HepG2 (cell line): ENCODE measurements at regions not wholly inside any gene's neighbourhood (a gene's known extent, or its start where the extent isn't known, plus 50 kb on each side); places are given as distances from the start of the nearest gene placed in this dataset.

Source experiments
- ATAC-seq: fragments of 200-7000 bp; cut with Tn5 transposase; 3 replicates; pipeline ENCODE4 v1.9.1; 2020; ENCODE audit warnings: mild to moderate bottlenecking, moderate library complexity
- BruUV-seq: library from RNA; stranded (reverse); fragments of 400-500 nt; replicated peaks from 2 replicates; lab custom pipeline; 2021; lab: Mats Ljungman, UMichigan
- CTCF ChIA-PET: fragments of 300-600 bp; formaldehyde crosslinking; extraction: SDS; loops from one replicate; lab custom pipeline; 2021; ENCODE audit warnings: low total read pairs, inconsistent platforms, low intra/inter-chr PET ratio; lab: Yijun Ruan, JAX
- POLR2A ChIA-PET: fragments of 350-600 bp; sonication (Branson Sonifier 250); formaldehyde crosslinking; loops from one replicate; lab custom pipeline; 2020; ENCODE audit warnings: antibody characterized with exemption, inconsistent platforms; lab: Yijun Ruan, JAX
- DNase-seq: peaks from one replicate; pipeline ENCODE4 v3.0.0-alpha.2; 2015; ENCODE audit warnings: low spot score
- FAIRE-seq: peaks from 3 replicates; lab custom pipeline; 2011; peaks lifted over from hg19 to GRCh38; lab: Jason Lieb, UNC
- H2AFZ ChIP-seq: one replicate; pipeline ENCODE4 v1.6.1; 2011; ENCODE audit warnings: low read length, inconsistent platforms
- H3K27ac ChIP-seq: fragments of 300-600 bp; 3 replicates; pipeline ENCODE4 v1.8.0; 2011; ENCODE audit warnings: mixed run types, mild to moderate bottlenecking, mixed read lengths, low read length, inconsistent platforms; ENCODE audit not compliant: insufficient read depth; ENCODE audit errors: extremely low read length
- H3K27me3 ChIP-seq, 2 experiments: fragments of 200-600 bp in 1 of 2; 2 replicates in 1 of 2; 3 replicates in 1 of 2; pipeline versions ENCODE4 v1.6.0 to v1.8.0; 2011; ENCODE audit warnings: low read length in 2 of 2, mild to moderate bottlenecking in 2 of 2, moderate library complexity in 2 of 2, inconsistent platforms in 1 of 2; ENCODE audit not compliant: insufficient read depth in 2 of 2, control insufficient read depth in 1 of 2
- H3K36me3 ChIP-seq, 2 experiments: fragments of 200-600 bp in 1 of 2; replicated peaks in 1 of 2; 2 replicates in 1 of 2; 3 replicates in 1 of 2; pipeline versions ENCODE4 v1.5.1 to v1.8.0; 2011; ENCODE audit warnings: low read length in 2 of 2, inconsistent platforms in 1 of 2; ENCODE audit not compliant: insufficient read depth in 2 of 2, control insufficient read depth in 1 of 2
- H3K4me1 ChIP-seq: 2 replicates; pipeline ENCODE4 v1.5.1; 2012; ENCODE audit warnings: low read length, inconsistent platforms; ENCODE audit not compliant: insufficient read depth
- H3K4me2 ChIP-seq: 2 replicates; pipeline ENCODE4 v1.6.0; 2011; ENCODE audit warnings: low read depth, low read length, inconsistent platforms
- H3K4me3 ChIP-seq, 3 experiments: fragments of 200-600 bp in 1 of 3; sonication (generic), shearing (Covaris generic) in 1 of 3; replicated peaks in 1 of 3; 2 replicates each; pipeline ENCODE4 v1.5.1; 2011 to 2016; ENCODE audit warnings: low read length in 3 of 3, inconsistent platforms in 2 of 3, low read depth in 2 of 3, mild to moderate bottlenecking in 2 of 3, control low read depth in 1 of 3, mixed read lengths in 1 of 3; ENCODE audit not compliant: insufficient read depth in 1 of 3
- H3K79me2 ChIP-seq: one replicate; pipeline ENCODE4 v1.6.1; 2011; ENCODE audit warnings: low read length, inconsistent platforms; ENCODE audit not compliant: insufficient read depth
- H3K9ac ChIP-seq: 2 replicates; pipeline ENCODE4 v1.6.0; 2011; ENCODE audit warnings: mild to moderate bottlenecking, low read depth, low read length, inconsistent platforms; ENCODE audit not compliant: insufficient read depth
- H3K9me3 ChIP-seq: 2 replicates; pipeline ENCODE4 v1.5.1; 2012; ENCODE audit warnings: mild to moderate bottlenecking, low read length
- H4K20me1 ChIP-seq: 2 replicates; pipeline ENCODE4 v1.6.0; 2011; ENCODE audit warnings: inconsistent platforms, mild to moderate bottlenecking, low read length, moderate library complexity; ENCODE audit not compliant: insufficient read depth
- PITX1 ChIP-seq: sonication (generic); formaldehyde crosslinking; IDR thresholded peaks from 2 replicates; pipeline ENCODE4 v1.5.1; 2020; ENCODE audit warnings: mild to moderate bottlenecking, missing genetic modification reagents
- RARA ChIP-seq: IDR thresholded peaks from 2 replicates; pipeline ENCODE4 v1.6.1; 2016; ENCODE audit warnings: missing genetic modification reagents, missing compliant biosample characterization
- ZBTB20 ChIP-seq: sonication (generic); formaldehyde crosslinking; IDR thresholded peaks from 2 replicates; pipeline ENCODE4 v1.8.1; 2023; ENCODE audit warnings: missing genetic modification reagents, low read depth, mild to moderate bottlenecking, borderline replicate concordance
- ZNF431 ChIP-seq: sonication (generic); formaldehyde crosslinking; IDR thresholded peaks from 2 replicates; pipeline ENCODE4 v1.9.0; 2022; ENCODE audit warnings: missing genetic modification reagents, low read depth, mild to moderate bottlenecking, borderline replicate concordance
- WGBS: methylation state at CpG from one replicate; pipeline ENCODE4 v1.1.6; 2017; ENCODE audit warnings: low lambda C conversion rate; 5-methylcytosine and 5-hydroxymethylcytosine counted together
- in situ Hi-C: cut with HindIII; loops from 2 replicates; pipeline ENCODE4 v1.10.0; 2017; ENCODE audit warnings: low pct_unique_long_range_greater_than_20kb; ENCODE audit not compliant: extremely low pct_ligation_motif_present
- intact Hi-C: fragments of 100-400 bp; cut with micrococcal nuclease; formaldehyde crosslinking; loops from one replicate; pipeline ENCODE4 v1.10.0; 2022; ENCODE audit not compliant: unreplicated experiment
- TF ChIP-seq, protein P1 (sequence below): sonication (generic); formaldehyde crosslinking; IDR thresholded peaks from 2 replicates; pipeline ENCODE4 v1.5.0; 2020; ENCODE audit warnings: mild to moderate bottlenecking, low read depth, missing genetic modification reagents, borderline replicate concordance
- TF ChIP-seq, protein P2 (sequence below), 2 experiments: sonication (generic) in 1 of 2; formaldehyde crosslinking in 1 of 2; IDR thresholded peaks; 2 replicates each; pipeline versions ENCODE4 v1.4.0 to v1.6.1; 2016 to 2020; ENCODE audit warnings: borderline replicate concordance in 1 of 2, low read depth in 1 of 2, mild to moderate bottlenecking in 1 of 2, missing genetic modification reagents in 1 of 2
- TF ChIP-seq, protein P3 (sequence below): sonication (generic); formaldehyde crosslinking; conservative IDR thresholded peaks from 2 replicates; pipeline ENCODE4 v1.8.0; 2022; ENCODE audit warnings: low read depth, missing genetic modification reagents
- TF ChIP-seq, protein P4 (sequence below): sonication (generic); formaldehyde crosslinking; IDR thresholded peaks from 2 replicates; pipeline ENCODE4 v1.4.0; 2020; ENCODE audit warnings: missing genetic modification reagents; ENCODE audit errors: not compliant biosample characterization
- TF ChIP-seq, protein P5 (sequence below): sonication (generic); formaldehyde crosslinking; IDR thresholded peaks from 2 replicates; pipeline ENCODE4 v1.4.0; 2020; ENCODE audit warnings: missing genetic modification reagents, borderline replicate concordance

DNA sequence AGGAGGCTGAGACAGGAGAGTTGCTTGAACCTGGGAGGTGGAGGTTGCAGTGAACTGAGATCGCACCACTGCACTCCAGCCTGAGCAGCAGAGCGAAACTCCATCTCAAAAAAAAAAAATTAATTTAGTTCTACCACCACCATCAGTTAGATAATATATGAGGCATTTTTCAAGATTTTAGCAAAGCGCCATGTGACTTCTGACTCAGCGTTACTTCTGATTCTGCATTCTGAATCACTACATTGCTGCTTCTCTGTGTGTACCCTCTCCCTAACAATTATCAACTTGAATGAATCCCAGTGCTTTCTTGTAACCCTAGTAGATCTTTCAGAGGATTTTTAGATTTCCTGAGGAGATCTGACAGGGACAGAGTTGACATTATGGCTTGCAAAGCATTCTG lies 176.8 kb upstream of the SORCS1 start:
- FAIRE-seq (no peak), DNase-seq (no peak), ATAC-seq (no peak)
- Histone ChIP-seq H3K27ac (no peak overlapping the region), H3K79me2 (no peaks in the 10 kb centered on the region), H3K27me3 (no peaks in the 10 kb centered on the region; a peak in 1 of 5 replicates), H3K4me2 (no peak overlapping the region), H3K9ac (no peak overlapping the region), H2AFZ (no peak overlapping the region), H3K9me3 (peaks cover 87% of the 10 kb centered on the region), H3K36me3 (no peaks in the 10 kb centered on the region), H3K4me3 (no peak overlapping the region), H4K20me1 (no peaks in the 10 kb centered on the region), H3K4me1 (no peaks in the 10 kb centered on the region)
- CTCF ChIA-PET = no interaction called here
- WGBS = 64% methylated on average over 4 of the region's 4 CpGs
- POLR2A ChIA-PET = no interaction called here
- no TSS peak for BruUV-seq
- intact Hi-C loops = no loop called here
- in situ Hi-C loops = no loop called here
- TF ChIP-seq ZBTB20 (CRISPR knock-in tag) (no peak), PITX1 (CRISPR knock-in tag) (no peak), RARA (CRISPR knock-in tag) (no peak), ZNF431 (no peak)
- TF ChIP-seq, protein P1, sequence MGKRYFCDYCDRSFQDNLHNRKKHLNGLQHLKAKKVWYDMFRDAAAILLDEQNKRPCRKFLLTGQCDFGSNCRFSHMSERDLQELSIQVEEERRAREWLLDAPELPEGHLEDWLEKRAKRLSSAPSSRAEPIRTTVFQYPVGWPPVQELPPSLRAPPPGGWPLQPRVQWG (CRISPR knock-in tag) = no peak
- TF ChIP-seq, protein P2, sequence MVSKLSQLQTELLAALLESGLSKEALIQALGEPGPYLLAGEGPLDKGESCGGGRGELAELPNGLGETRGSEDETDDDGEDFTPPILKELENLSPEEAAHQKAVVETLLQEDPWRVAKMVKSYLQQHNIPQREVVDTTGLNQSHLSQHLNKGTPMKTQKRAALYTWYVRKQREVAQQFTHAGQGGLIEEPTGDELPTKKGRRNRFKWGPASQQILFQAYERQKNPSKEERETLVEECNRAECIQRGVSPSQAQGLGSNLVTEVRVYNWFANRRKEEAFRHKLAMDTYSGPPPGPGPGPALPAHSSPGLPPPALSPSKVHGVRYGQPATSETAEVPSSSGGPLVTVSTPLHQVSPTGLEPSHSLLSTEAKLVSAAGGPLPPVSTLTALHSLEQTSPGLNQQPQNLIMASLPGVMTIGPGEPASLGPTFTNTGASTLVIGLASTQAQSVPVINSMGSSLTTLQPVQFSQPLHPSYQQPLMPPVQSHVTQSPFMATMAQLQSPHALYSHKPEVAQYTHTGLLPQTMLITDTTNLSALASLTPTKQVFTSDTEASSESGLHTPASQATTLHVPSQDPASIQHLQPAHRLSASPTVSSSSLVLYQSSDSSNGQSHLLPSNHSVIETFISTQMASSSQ (IDR thresholded peaks at IDR 0.05; ENCODE audit: low read depth) = no peak
- TF ChIP-seq, protein P2 (CRISPR knock-in tag; IDR thresholded peaks at IDR 0.05; ENCODE audit: borderline replicate concordance) = no peak
- TF ChIP-seq, protein P3, sequence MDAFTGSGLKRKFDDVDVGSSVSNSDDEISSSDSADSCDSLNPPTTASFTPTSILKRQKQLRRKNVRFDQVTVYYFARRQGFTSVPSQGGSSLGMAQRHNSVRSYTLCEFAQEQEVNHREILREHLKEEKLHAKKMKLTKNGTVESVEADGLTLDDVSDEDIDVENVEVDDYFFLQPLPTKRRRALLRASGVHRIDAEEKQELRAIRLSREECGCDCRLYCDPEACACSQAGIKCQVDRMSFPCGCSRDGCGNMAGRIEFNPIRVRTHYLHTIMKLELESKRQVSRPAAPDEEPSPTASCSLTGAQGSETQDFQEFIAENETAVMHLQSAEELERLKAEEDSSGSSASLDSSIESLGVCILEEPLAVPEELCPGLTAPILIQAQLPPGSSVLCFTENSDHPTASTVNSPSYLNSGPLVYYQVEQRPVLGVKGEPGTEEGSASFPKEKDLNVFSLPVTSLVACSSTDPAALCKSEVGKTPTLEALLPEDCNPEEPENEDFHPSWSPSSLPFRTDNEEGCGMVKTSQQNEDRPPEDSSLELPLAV (CRISPR knock-in tag) = no peak
- TF ChIP-seq, protein P4, sequence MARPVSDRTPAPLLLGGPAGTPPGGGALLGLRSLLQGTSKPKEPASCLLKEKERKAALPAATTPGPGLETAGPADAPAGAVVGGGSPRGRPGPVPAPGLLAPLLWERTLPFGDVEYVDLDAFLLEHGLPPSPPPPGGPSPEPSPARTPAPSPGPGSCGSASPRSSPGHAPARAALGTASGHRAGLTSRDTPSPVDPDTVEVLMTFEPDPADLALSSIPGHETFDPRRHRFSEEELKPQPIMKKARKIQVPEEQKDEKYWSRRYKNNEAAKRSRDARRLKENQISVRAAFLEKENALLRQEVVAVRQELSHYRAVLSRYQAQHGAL = no peak
- TF ChIP-seq, protein P5, sequence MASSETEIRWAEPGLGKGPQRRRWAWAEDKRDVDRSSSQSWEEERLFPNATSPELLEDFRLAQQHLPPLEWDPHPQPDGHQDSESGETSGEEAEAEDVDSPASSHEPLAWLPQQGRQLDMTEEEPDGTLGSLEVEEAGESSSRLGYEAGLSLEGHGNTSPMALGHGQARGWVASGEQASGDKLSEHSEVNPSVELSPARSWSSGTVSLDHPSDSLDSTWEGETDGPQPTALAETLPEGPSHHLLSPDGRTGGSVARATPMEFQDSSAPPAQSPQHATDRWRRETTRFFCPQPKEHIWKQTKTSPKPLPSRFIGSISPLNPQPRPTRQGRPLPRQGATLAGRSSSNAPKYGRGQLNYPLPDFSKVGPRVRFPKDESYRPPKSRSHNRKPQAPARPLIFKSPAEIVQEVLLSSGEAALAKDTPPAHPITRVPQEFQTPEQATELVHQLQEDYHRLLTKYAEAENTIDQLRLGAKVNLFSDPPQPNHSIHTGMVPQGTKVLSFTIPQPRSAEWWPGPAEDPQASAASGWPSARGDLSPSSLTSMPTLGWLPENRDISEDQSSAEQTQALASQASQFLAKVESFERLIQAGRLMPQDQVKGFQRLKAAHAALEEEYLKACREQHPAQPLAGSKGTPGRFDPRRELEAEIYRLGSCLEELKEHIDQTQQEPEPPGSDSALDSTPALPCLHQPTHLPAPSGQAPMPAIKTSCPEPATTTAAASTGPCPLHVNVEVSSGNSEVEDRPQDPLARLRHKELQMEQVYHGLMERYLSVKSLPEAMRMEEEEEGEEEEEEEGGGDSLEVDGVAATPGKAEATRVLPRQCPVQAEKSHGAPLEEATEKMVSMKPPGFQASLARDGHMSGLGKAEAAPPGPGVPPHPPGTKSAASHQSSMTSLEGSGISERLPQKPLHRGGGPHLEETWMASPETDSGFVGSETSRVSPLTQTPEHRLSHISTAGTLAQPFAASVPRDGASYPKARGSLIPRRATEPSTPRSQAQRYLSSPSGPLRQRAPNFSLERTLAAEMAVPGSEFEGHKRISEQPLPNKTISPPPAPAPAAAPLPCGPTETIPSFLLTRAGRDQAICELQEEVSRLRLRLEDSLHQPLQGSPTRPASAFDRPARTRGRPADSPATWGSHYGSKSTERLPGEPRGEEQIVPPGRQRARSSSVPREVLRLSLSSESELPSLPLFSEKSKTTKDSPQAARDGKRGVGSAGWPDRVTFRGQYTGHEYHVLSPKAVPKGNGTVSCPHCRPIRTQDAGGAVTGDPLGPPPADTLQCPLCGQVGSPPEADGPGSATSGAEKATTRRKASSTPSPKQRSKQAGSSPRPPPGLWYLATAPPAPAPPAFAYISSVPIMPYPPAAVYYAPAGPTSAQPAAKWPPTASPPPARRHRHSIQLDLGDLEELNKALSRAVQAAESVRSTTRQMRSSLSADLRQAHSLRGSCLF (CRISPR knock-in tag) = no peak
